Skeletal muscle tissue (tissue), 3 donors: ENCODE measurements at regions not wholly inside any gene's neighbourhood (a gene's known extent, or its start where the extent isn't known, plus 50 kb on each side); places are given as distances from the start of the nearest gene placed in this dataset.

ENCODE experiments used
- H3K27ac ChIP-seq: one replicate; pipeline ENCODE4 v1.7.0; 2013; ENCODE audit warnings: mild to moderate bottlenecking, low read depth, low read length, inconsistent platforms
- H3K27me3 ChIP-seq, 3 donors: one replicate each; pipeline ENCODE4 v1.7.0; 2013; ENCODE audit warnings: low read length in 3 of 3; ENCODE audit not compliant: control insufficient read depth in 3 of 3, insufficient read depth in 3 of 3
- H3K36me3 ChIP-seq, 3 donors: one replicate each; pipeline ENCODE4 v1.7.0; 2013; ENCODE audit warnings: low read length in 3 of 3; ENCODE audit not compliant: control insufficient read depth in 3 of 3, insufficient read depth in 3 of 3
- H3K4me1 ChIP-seq, 3 donors: one replicate each; pipeline ENCODE4 v1.7.0; 2013; ENCODE audit warnings: low read length in 3 of 3, mild to moderate bottlenecking in 3 of 3; ENCODE audit not compliant: control insufficient read depth in 3 of 3, insufficient read depth in 3 of 3
- H3K4me3 ChIP-seq, 3 donors: one replicate each; pipeline ENCODE4 v1.7.0; 2013; ENCODE audit warnings: low read length in 3 of 3
- H3K9ac ChIP-seq, 3 donors: one replicate each; pipeline ENCODE4 v1.7.0; 2013; ENCODE audit warnings: low read length in 3 of 3, mild to moderate bottlenecking in 3 of 3, moderate library complexity in 2 of 3, low read depth in 1 of 3
- H3K9me3 ChIP-seq, 3 donors: one replicate each; pipeline ENCODE4 v1.7.0; 2013; ENCODE audit warnings: low read length in 3 of 3; ENCODE audit not compliant: control insufficient read depth in 3 of 3
- donor health status: Osteomylitis.

- Histone ChIP-seq H3K9ac (no peak overlapping the region), H3K4me1 (no peaks in the 10 kb centered on the region), H3K4me3 (no peak overlapping the region), H3K9me3 (peaks cover 0 to 2% (median 0%) of the 10 kb centered on the region in 3 donors), H3K27me3 (no peaks in the 10 kb centered on the region), H3K27ac (no peak overlapping the region), H3K36me3 (no peaks in the 10 kb centered on the region)
These were observed 132.1 kb upstream of the TSHZ2 start for GRCh38 chr20:52840041-52840440.

DNA sequence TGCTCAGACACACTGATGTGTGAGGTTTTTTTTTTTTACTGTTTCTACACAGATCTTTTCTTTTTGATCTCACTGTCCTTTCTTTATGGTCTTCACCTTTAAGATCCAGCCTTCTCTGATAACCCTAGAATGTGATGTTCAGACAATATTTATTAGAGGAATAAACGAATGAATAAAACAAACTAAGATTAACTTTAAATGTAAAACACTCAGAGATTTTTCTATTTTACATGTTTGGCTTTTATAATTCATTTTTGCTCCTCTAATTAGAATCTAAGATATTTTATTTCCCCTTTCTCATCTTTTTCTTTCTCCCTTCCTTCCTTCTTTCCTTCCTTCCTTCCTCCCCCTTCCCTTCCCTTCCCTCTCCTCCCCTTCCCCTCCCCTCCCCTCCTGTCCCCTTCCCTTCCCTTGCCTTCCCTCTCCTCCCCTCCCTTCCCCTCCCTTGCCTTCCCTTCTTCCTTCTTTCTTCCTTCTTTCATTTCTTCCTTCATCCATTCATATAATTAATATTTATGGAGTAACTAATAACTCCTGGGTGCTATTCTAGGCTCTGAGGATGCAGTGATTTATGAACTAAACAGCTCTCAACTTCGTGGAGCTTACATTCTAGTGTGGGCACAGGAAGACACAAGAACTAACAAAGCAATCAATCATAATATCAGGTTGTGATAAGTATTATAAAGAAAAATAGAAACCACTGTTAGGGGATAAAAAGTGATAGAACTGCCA lies 133.5 kb upstream of the TSHZ2 start:
- Histone ChIP-seq H3K27ac (no peak overlapping the region), H3K27me3 (no peaks in the 10 kb centered on the region), H3K36me3 (no peaks in the 10 kb centered on the region), H3K4me3 (no peak overlapping the region), H3K9ac (no peak overlapping the region), H3K9me3 (peaks cover 0 to 2% (median 0%) of the 10 kb centered on the region in 3 donors), H3K4me1 (no peaks in the 10 kb centered on the region)

DNA sequence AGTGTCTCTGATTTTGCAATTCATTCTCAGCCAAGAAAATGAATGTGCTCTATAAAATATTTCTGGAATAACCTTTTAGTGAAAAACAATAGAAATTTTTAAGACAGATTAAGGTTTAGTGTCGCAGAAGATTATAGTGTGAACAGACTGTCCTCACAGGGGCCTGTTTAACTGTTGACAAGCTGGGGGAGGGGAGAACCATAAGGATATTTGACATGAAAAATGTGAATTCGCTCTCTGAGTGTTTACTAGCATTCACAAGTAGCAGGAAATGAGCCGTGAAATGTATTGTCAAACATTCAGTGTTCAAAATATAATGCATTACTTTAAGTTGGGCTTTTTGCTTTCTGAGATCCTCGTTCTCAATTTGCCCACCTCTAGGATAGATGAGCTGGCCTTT lies 134.8 kb upstream of the TSHZ2 start:
- Histone ChIP-seq H3K27ac (no peak overlapping the region), H3K9ac (no peak overlapping the region), H3K4me3 (no peak overlapping the region), H3K27me3 (no peaks in the 10 kb centered on the region), H3K36me3 (no peaks in the 10 kb centered on the region), H3K4me1 (no peaks in the 10 kb centered on the region), H3K9me3 (no peaks in the 10 kb centered on the region)

GRCh38 chr20:52833901-52834300 lies 138.3 kb upstream of the TSHZ2 start:
- Histone ChIP-seq H3K27ac (no peak overlapping the region), H3K36me3 (no peaks in the 10 kb centered on the region), H3K27me3 (no peaks in the 10 kb centered on the region), H3K9me3 (peaks cover 0 to 6% (median 0%) of the 10 kb centered on the region in 3 donors), H3K4me3 (no peak overlapping the region), H3K9ac (no peak overlapping the region), H3K4me1 (no peaks in the 10 kb centered on the region)

DNA sequence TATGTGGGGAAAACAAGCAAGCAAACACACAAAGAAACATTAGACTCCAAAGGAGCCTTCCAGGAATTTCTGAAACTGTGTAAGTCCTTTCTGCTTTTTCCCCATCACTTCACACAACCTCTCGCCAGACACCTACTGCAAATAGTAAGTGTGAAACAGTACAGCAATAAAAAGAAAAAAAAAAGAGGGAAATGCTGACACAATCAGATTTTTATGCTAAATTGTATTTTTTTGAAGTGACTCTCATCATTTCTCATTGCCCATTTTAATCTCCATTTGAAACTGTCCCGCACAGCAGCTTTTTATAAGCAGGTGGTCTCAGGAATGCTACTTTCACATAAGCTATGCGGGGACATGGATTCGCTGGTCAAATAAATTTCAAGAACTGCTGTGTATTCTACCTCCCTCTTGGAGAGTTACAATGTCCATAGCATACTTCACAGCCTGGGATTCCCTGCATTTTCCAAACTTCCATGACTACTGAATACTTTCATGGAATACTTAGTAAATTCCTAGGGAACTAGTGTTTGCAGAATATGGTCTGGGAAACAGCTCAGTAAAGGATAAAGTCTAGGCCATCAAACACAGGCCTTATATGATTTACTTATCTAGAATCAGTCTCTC lies 139.9 kb upstream of the TSHZ2 start:
- Histone ChIP-seq H3K36me3 (no peaks in the 10 kb centered on the region), H3K27ac (no peak overlapping the region), H3K4me1 (no peaks in the 10 kb centered on the region), H3K9me3 (peaks cover 0 to 6% (median 0%) of the 10 kb centered on the region in 3 donors), H3K4me3 (no peak overlapping the region), H3K9ac (no peak overlapping the region), H3K27me3 (no peaks in the 10 kb centered on the region)

DNA sequence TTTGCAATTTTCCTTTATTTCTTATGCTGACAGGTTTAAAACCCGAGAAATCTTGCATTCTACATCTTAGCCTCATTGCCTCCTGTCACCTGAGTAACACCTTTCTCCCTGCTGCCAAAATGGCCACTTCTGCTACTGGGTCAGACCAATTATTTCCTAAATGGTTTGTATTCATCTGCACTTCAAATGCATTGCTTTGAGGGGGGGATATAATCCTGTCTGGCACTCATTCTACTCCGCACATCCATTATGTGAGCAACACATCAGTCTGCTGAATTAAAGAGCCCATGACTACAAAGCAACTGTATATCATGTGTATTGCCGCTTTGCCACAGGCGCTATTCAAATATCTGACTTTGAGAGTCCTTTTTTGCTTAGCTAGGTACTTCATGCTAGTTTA lies 141.6 kb upstream of the TSHZ2 start:
- Histone ChIP-seq H3K9me3 (peaks cover 0 to 6% (median 0%) of the 10 kb centered on the region in 3 donors), H3K27ac (no peak overlapping the region), H3K27me3 (no peaks in the 10 kb centered on the region), H3K4me3 (no peak overlapping the region), H3K9ac (no peak overlapping the region), H3K36me3 (no peaks in the 10 kb centered on the region), H3K4me1 (no peaks in the 10 kb centered on the region)

DNA sequence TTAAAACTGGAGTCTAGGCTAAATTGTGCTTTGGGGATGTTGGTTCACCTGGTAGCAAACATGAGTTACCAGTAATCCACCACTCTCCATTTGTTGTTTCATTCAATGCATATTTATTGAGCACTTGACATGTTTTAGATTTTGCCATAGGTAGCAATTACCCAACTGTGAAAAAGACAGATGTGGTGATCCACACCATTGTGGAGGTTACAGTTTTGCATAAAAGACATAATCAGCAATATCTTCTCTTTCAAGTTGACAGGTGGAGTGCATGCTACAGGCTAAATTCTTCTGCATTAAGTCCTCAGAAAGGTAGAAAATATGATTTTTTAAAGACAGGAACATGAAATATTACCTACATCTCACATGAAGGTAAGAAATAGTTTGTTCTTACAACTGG lies 143.0 kb upstream of the TSHZ2 start:
- Histone ChIP-seq H3K27ac (no peak overlapping the region), H3K9ac (no peak overlapping the region), H3K27me3 (no peaks in the 10 kb centered on the region), H3K4me1 (no peaks in the 10 kb centered on the region), H3K4me3 (no peak overlapping the region), H3K36me3 (no peaks in the 10 kb centered on the region), H3K9me3 (peaks cover 0 to 6% (median 0%) of the 10 kb centered on the region in 3 donors)

DNA sequence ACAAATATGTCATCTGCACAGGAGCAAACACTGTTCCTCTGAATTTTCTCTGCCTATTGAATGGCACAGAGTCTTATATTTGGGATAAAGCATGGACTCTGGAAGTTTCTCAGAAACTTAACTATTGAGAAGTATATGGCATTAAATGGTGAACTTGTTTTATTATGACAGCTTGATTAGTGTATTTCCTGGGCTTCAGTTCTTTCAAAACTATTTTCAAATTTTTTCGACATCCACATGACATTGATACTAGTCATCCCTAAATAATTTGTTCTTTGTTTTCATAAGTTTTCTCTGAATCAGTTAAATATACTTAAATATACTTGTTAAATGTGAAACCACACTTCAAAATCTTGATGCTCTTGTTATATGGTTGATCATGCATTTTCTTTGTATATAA lies 144.0 kb upstream of the TSHZ2 start:
- Histone ChIP-seq H3K9me3 (peaks cover 0 to 6% (median 0%) of the 10 kb centered on the region in 3 donors), H3K36me3 (no peaks in the 10 kb centered on the region), H3K4me1 (no peaks in the 10 kb centered on the region), H3K27ac (no peak overlapping the region), H3K9ac (no peak overlapping the region), H3K27me3 (no peaks in the 10 kb centered on the region), H3K4me3 (no peak overlapping the region)

- Histone ChIP-seq H3K27ac (no peak overlapping the region), H3K27me3 (no peaks in the 10 kb centered on the region), H3K36me3 (no peaks in the 10 kb centered on the region), H3K4me1 (no peaks in the 10 kb centered on the region), H3K4me3 (no peak overlapping the region), H3K9ac (no peak overlapping the region), H3K9me3 (peaks cover 0 to 6% (median 0%) of the 10 kb centered on the region in 3 donors)
These were observed 145.4 kb upstream of the TSHZ2 start for GRCh38 chr20:52826722-52827121.

- H3K27me3 ChIP-seq = no peaks in the 10 kb centered on the region
- no peak overlapping the region for H3K27ac ChIP-seq
- H3K9me3 ChIP-seq = peaks cover 0 to 6% (median 0%) of the 10 kb centered on the region in 3 donors
- H3K4me3 ChIP-seq = no peak overlapping the region
- no peaks in the 10 kb centered on the region for H3K36me3 ChIP-seq
- H3K4me1 ChIP-seq = no peaks in the 10 kb centered on the region
- no peak overlapping the region for H3K9ac ChIP-seq
These were observed 145.8 kb upstream of the TSHZ2 start for GRCh38 chr20:52826321-52826720.
